HTR-8/SVneo (cell line): ENCODE measurements at regions not wholly inside any gene's neighbourhood (a gene's known extent, or its start where the extent isn't known, plus 50 kb on each side); places are given as distances from the start of the nearest gene placed in this dataset.
A peak's percentile ranks its signal among the peaks of the same experiment; 100 is the strongest.
"Not testable (repeated sequence)": the region's sequence is repeated elsewhere in the genome, so short reads cannot be mapped to it uniquely, and the experiment has no call there.

ENCODE experiments used
- DNase-seq: peaks from one replicate; pipeline ENCODE4 v3.0.0; 2011; ENCODE audit warnings: low spot score, mixed read lengths; ENCODE audit not compliant: insufficient read length
- FAIRE-seq: peaks from 2 replicates; lab custom pipeline; 2011; peaks lifted over from hg19 to GRCh38; lab: Jason Lieb, UNC

- DNase-seq (no peak), FAIRE-seq (no peak)
These were observed 392.4 kb downstream of the TNS1 start for GRCh38 chr2:217610401-217610814.

- DNase-seq: no peak
- no peak for FAIRE-seq
These were observed 392.8 kb downstream of the TNS1 start for GRCh38 chr2:217609952-217610351.

GRCh38 chr2:217606296-217606695 is 396.5 kb downstream of the TNS1 start:
- FAIRE-seq (no peak), DNase-seq (no peak)

- FAIRE-seq: no peak
- DNase-seq: no peak
These were observed 398.1 kb downstream of the TNS1 start for GRCh38 chr2:217604527-217605194.

GRCh38 chr2:217601601-217602000 is 401.2 kb downstream of the TNS1 start:
- DNase-seq (no peak), FAIRE-seq (peak; percentile 20)

GRCh38 chr2:217599906-217600305 is 402.9 kb downstream of the TNS1 start:
- no peak for DNase-seq
- FAIRE-seq: no peak

GRCh38 chr2:217597681-217598080 is 405.1 kb downstream of the TNS1 start:
- FAIRE-seq: no peak
- no peak for DNase-seq

- DNase-seq (no peak), FAIRE-seq (no peak)
These were observed 405.6 kb downstream of the TNS1 start for GRCh38 chr2:217597145-217597544.

GRCh38 chr2:217593732-217594131 is 409.1 kb downstream of the TNS1 start:
- FAIRE-seq (no peak), DNase-seq (no peak)

- FAIRE-seq (no peak), DNase-seq (no peak)
These were observed 414.5 kb downstream of the TNS1 start for GRCh38 chr2:217588266-217588665.

- FAIRE-seq (no peak), DNase-seq (no peak)
These were observed 417.4 kb downstream of the TNS1 start for GRCh38 chr2:217585362-217585761.

- DNase-seq, FAIRE-seq: not testable (repeated sequence)
These were observed 422.4 kb downstream of the TNS1 start for GRCh38 chr2:217580407-217580806.

- DNase-seq (peak; percentile 65), FAIRE-seq (no peak)
These were observed 429.2 kb downstream of the TNS1 start for GRCh38 chr2:217573571-217573970.

- no peak for FAIRE-seq
- DNase-seq: no peak
These were observed 432.4 kb downstream of the TNS1 start for GRCh38 chr2:217570394-217570793.

GRCh38 chr2:217568289-217568971 is 434.4 kb downstream of the TNS1 start:
- FAIRE-seq: no peak
- no peak for DNase-seq

GRCh38 chr2:217563565-217563964 is 439.2 kb downstream of the TNS1 start:
- FAIRE-seq (no peak), DNase-seq (no peak)

- DNase-seq: no peak
- FAIRE-seq: no peak
These were observed 439.8 kb downstream of the TNS1 start for GRCh38 chr2:217562871-217563480.

- FAIRE-seq (no peak), DNase-seq (no peak)
These were observed 443.7 kb downstream of the TNS1 start for GRCh38 chr2:217559084-217559483.

- peak; percentile 24 for DNase-seq
- no peak for FAIRE-seq
These were observed 447.5 kb downstream of the TNS1 start for GRCh38 chr2:217555081-217555876.

- FAIRE-seq: no peak
- no peak for DNase-seq
These were observed 449.1 kb downstream of the TNS1 start for GRCh38 chr2:217553679-217554078.

GRCh38 chr2:217553202-217553601 is 449.6 kb downstream of the TNS1 start:
- no peak for DNase-seq
- FAIRE-seq: no peak
